ENCODE measurements at regions not wholly inside any gene's neighbourhood (a gene's known extent, or its start where the extent isn't known, plus 50 kb on each side); places are given as distances from the start of the nearest gene placed in this dataset.
"Not testable (repeated sequence)": the region's sequence is repeated elsewhere in the genome, so short reads cannot be mapped to it uniquely, and the experiment has no call there.

GRCh38 chr5:17088051-17088450 is 129.4 kb upstream of the BASP1 start:
- no peak for DNase-seq

- no peak for DNase-seq
These were observed 128.4 kb upstream of the BASP1 start for GRCh38 chr5:17089001-17089400.

- no peak for DNase-seq
These were observed 127.7 kb upstream of the BASP1 start for GRCh38 chr5:17089690-17090089.

GRCh38 chr5:17090839-17091238 is 126.6 kb upstream of the BASP1 start:
- no peak for DNase-seq

GRCh38 chr5:17094830-17095229 is 122.6 kb upstream of the BASP1 start:
- no peak for DNase-seq

- DNase-seq, result no peak
These were observed 120.3 kb upstream of the BASP1 start for GRCh38 chr5:17096952-17097695.

- DNase-seq, result no peak
These were observed 117.5 kb upstream of the BASP1 start for GRCh38 chr5:17099946-17100345.

- no peak for DNase-seq
These were observed 114.0 kb upstream of the BASP1 start for GRCh38 chr5:17103461-17103860.

- DNase-seq, result peak; percentile 48
These were observed 111.5 kb upstream of the BASP1 start for GRCh38 chr5:17105744-17106418.

- no peak for DNase-seq
These were observed 110.9 kb upstream of the BASP1 start for GRCh38 chr5:17106521-17106920.

- not testable (repeated sequence) for DNase-seq
These were observed 105.2 kb upstream of the BASP1 start for GRCh38 chr5:17112091-17112716.

- DNase-seq, result no peak
These were observed 104.1 kb upstream of the BASP1 start for GRCh38 chr5:17113174-17113958.

- DNase-seq, result no peak
These were observed 103.2 kb upstream of the BASP1 start for GRCh38 chr5:17114233-17114632.

- DNase-seq, result no peak
These were observed 102.5 kb upstream of the BASP1 start for GRCh38 chr5:17114715-17115599.

- DNase-seq, result no peak
These were observed 101.6 kb upstream of the BASP1 start for GRCh38 chr5:17115855-17116254.

- DNase-seq, result no peak
These were observed 98.8 kb upstream of the BASP1 start for GRCh38 chr5:17118631-17119030.

- no peak for DNase-seq
These were observed 97.2 kb upstream of the BASP1 start for GRCh38 chr5:17120209-17120608.

GRCh38 chr5:17121776-17122175 is 95.7 kb upstream of the BASP1 start:
- no peak for DNase-seq

- no peak for DNase-seq
These were observed 94.4 kb upstream of the BASP1 start for GRCh38 chr5:17123010-17123409.

GRCh38 chr5:17123773-17124172 is 93.7 kb upstream of the BASP1 start:
- not testable (repeated sequence) for DNase-seq

GRCh38 chr5:17127743-17128231 is 89.6 kb upstream of the BASP1 start:
- no peak for DNase-seq

Measured in hindlimb muscle (tissue), 1 donor.